ENCODE measurements at regions not wholly inside any gene's neighbourhood (a gene's known extent, or its start where the extent isn't known, plus 50 kb on each side); places are given as distances from the start of the nearest gene placed in this dataset.

GRCh38 chr20:12177657-12178293 is 260.1 kb downstream of the BTBD3 start (continued):
- no peak for TF ChIP-seq SNAI2 (CRISPR knock-in tag; IDR thresholded peaks at IDR 0.05)

- TF ChIP-seq ZNF565 (CRISPR knock-in tag; conservative IDR thresholded peaks at IDR 0.05; ENCODE audit: low read depth), result no peak
- no peak for ATAC-seq
Observed at GRCh38 chr20:12179692-12180091, 262.0 kb downstream of the BTBD3 start.

- no peak for ATAC-seq
- TF ChIP-seq ZNF565 (CRISPR knock-in tag; conservative IDR thresholded peaks at IDR 0.05; ENCODE audit: low read depth), result no peak
- TF ChIP-seq ZNF8 (CRISPR knock-in tag; IDR thresholded peaks at IDR 0.05), result no peak
- no peak for TF ChIP-seq ZFP3 (CRISPR knock-in tag; IDR thresholded peaks at IDR 0.05)
- TF ChIP-seq ZFP30 (CRISPR knock-in tag; IDR thresholded peaks at IDR 0.05), result no peak
- peak; percentile 54; the same call in 1 of the 2 replicates for TF ChIP-seq CSRNP3 (CRISPR knock-in tag; IDR thresholded peaks at IDR 0.05)
- TF ChIP-seq ZNF70 (CRISPR knock-in tag; IDR thresholded peaks at IDR 0.05), result no peak
- TF ChIP-seq ZC3H10 (CRISPR knock-in tag; IDR thresholded peaks at IDR 0.05), result no peak
- TF ChIP-seq OSR1 (CRISPR knock-in tag; IDR thresholded peaks at IDR 0.05), result no peak
- peak; percentile 92 for TF ChIP-seq TSHZ2 (CRISPR knock-in tag; IDR thresholded peaks at IDR 0.05)
- no peak for TF ChIP-seq CSDC2 (CRISPR knock-in tag; IDR thresholded peaks at IDR 0.05)
- 0 out of 2 replicates have a peak, but pooled peaks have one; percentile 23 for TF ChIP-seq SNAI2 (CRISPR knock-in tag; IDR thresholded peaks at IDR 0.05)
- TF ChIP-seq RARB (CRISPR knock-in tag; IDR thresholded peaks at IDR 0.05), result no peak
- peak; percentile 32; the same call in 1 of the 2 replicates for TF ChIP-seq ISL1 (CRISPR knock-in tag; IDR thresholded peaks at IDR 0.05)
- TF ChIP-seq GLIS3 (CRISPR knock-in tag; IDR thresholded peaks at IDR 0.05), result no peak
- TF ChIP-seq CREB5 (CRISPR knock-in tag; IDR thresholded peaks at IDR 0.05; ENCODE audit: low read depth), result no peak
- TF ChIP-seq PPARA (CRISPR knock-in tag; IDR thresholded peaks at IDR 0.05; ENCODE audit: borderline replicate concordance), result no peak
- no peak for TF ChIP-seq BACH2 (CRISPR knock-in tag; IDR thresholded peaks at IDR 0.05; ENCODE audit: borderline replicate concordance)
- no peak for TF ChIP-seq POU6F1 (CRISPR knock-in tag; IDR thresholded peaks at IDR 0.05; ENCODE audit: borderline replicate concordance, low read depth)
- no peak for TF ChIP-seq TOX (CRISPR knock-in tag; IDR thresholded peaks at IDR 0.05; ENCODE audit: borderline replicate concordance)
- TF ChIP-seq ARNTL (CRISPR knock-in tag; IDR thresholded peaks at IDR 0.05; ENCODE audit: borderline replicate concordance, low read depth), result no peak
- TF ChIP-seq TCF4 (CRISPR knock-in tag; IDR thresholded peaks at IDR 0.05; ENCODE audit: borderline replicate concordance), result peak; percentile 95
- TF ChIP-seq ESRRG (CRISPR knock-in tag; IDR thresholded peaks at IDR 0.05), result 0 out of 2 replicates have a peak, but pooled peaks have one; percentile 50
- no peak for TF ChIP-seq PATZ1 (CRISPR knock-in tag; IDR thresholded peaks at IDR 0.05; ENCODE audit: borderline replicate concordance)
Observed at GRCh38 chr20:12180107-12180661, 262.5 kb downstream of the BTBD3 start.
